Transverse colon (tissue), 4 donors: ENCODE measurements at regions not wholly inside any gene's neighbourhood (a gene's known extent, or its start where the extent isn't known, plus 50 kb on each side); places are given as distances from the start of the nearest gene placed in this dataset.

Experiments
- DNase-seq: peaks from one replicate; pipeline ENCODE4 v3.0.0-alpha.2; 2019
- H3K27ac ChIP-seq, 4 donors: fragments of 200-600 bp; sonication (generic); 2 replicates each; pipeline ENCODE4 v1.5.1; 2016 to 2018; ENCODE audit warnings: inconsistent platforms in 4 of 4
- H3K27me3 ChIP-seq: fragments of 200-600 bp; sonication (generic); 2 replicates; pipeline ENCODE4 v1.5.1; 2017; ENCODE audit warnings: inconsistent platforms
- H3K36me3 ChIP-seq, 4 donors: fragments of 200-600 bp; sonication (generic); 2 replicates each; pipeline ENCODE4 v1.5.1; 2017 to 2019; ENCODE audit warnings: inconsistent platforms in 4 of 4
- H3K4me1 ChIP-seq, 4 donors: fragments of 200-600 bp; sonication (generic); 2 replicates each; pipeline ENCODE4 v1.5.1; 2017 to 2020; ENCODE audit warnings: inconsistent platforms in 4 of 4
- H3K4me3 ChIP-seq, 4 donors: fragments of 200-600 bp; sonication (generic); 1 replicate in 1 of 4; 2 replicates in 3 of 4; pipeline versions ENCODE4 v1.5.1 to v1.6.1; 2017 to 2019; ENCODE audit warnings: inconsistent platforms in 4 of 4
- H3K9me3 ChIP-seq, 2 donors: fragments of 200-600 bp; sonication (generic); 2 replicates each; pipeline ENCODE4 v1.5.1; 2017 to 2019; ENCODE audit warnings: inconsistent platforms in 2 of 2
- CTCF ChIP-seq, 5 experiments: fragments of 200-600 bp in 3 of 5; fragments of 450-650 bp in 2 of 5; sonication (generic) in 3 of 5; IDR thresholded peaks; 1 replicate in 2 of 5; 2 replicates in 3 of 5; pipeline ENCODE4 v1.5.1; 2016 to 2017; ENCODE audit warnings: antibody characterized with exemption in 5 of 5, inconsistent platforms in 3 of 5, mild to moderate bottlenecking in 2 of 5, moderate library complexity in 1 of 5
- EP300 ChIP-seq: sonication (generic); formaldehyde crosslinking; IDR thresholded peaks from one replicate; pipeline ENCODE4 v1.6.1; 2017; ENCODE audit warnings: antibody characterized with exemption, low read depth
- POLR2A ChIP-seq: fragments of 450-650 bp; IDR thresholded peaks from one replicate; pipeline ENCODE4 v1.6.1; 2016; ENCODE audit warnings: antibody characterized with exemption, mild to moderate bottlenecking, moderate library complexity
- POLR2AphosphoS5 ChIP-seq, 3 donors: sonication (generic); formaldehyde crosslinking; IDR thresholded peaks; one replicate each; pipeline ENCODE4 v1.6.1; 2016; ENCODE audit warnings: antibody characterized with exemption in 3 of 3
- WGBS, 2 donors: methylation state at CpG; one replicate each; pipeline ENCODE4 v1.1.5; 2018; ENCODE audit warnings: low coverage in 1 of 2; 5-methylcytosine and 5-hydroxymethylcytosine counted together
- in situ Hi-C, 4 donors: fragments of 200-750 bp; cut with MboI; loops; one replicate each; pipeline versions ENCODE4 v1.15.0 to v1.15.1; 2017; ENCODE audit warnings: low sequenced_read_pairs in 3 of 4, low pct_ligation_motif_present in 1 of 4, low pct_unique_long_range_greater_than_20kb in 1 of 4
- intact Hi-C: fragments of 100-400 bp; cut with DNase I; formaldehyde crosslinking; loops from one replicate; pipeline ENCODE4 v1.15.1; 2023; ENCODE audit warnings: low total_unique reads

GRCh38 chr1:173304529-173305227 lies 97.5 kb upstream of the TNFSF4 start:
- Histone ChIP-seq H3K36me3 (no peaks in the 10 kb centered on the region), H3K4me3 (no peak overlapping the region), H3K4me1 (no peaks in the 10 kb centered on the region), H3K27ac (no peak overlapping the region), H3K9me3 (no peaks in the 10 kb centered on the region), H3K27me3 (no peaks in the 10 kb centered on the region)
- DNase-seq = no peak
- intact Hi-C loops = no loop called here
- TF ChIP-seq POLR2AphosphoS5 (IDR thresholded peaks at IDR 0.05) = no peak
- TF ChIP-seq EP300 = no peak
- TF ChIP-seq POLR2A = no peak
- no peak for TF ChIP-seq CTCF (IDR thresholded peaks at IDR 0.05)
- in situ Hi-C loops = no loop called here
- 50 to 54% methylated on average over 1 of the region's 1 CpG for WGBS, 2 donors

GRCh38 chr1:173307845-173308244 lies 100.7 kb upstream of the TNFSF4 start:
- 59 to 75% methylated on average over 1 of the region's 1 CpG for WGBS, 2 donors
- Histone ChIP-seq H3K4me1 (no peaks in the 10 kb centered on the region), H3K36me3 (peaks cover 0 to 4% (median 0%) of the 10 kb centered on the region in 4 donors), H3K4me3 (no peak overlapping the region), H3K9me3 (no peaks in the 10 kb centered on the region), H3K27ac (no peak overlapping the region), H3K27me3 (no peaks in the 10 kb centered on the region)
- no peak for DNase-seq
- in situ Hi-C loops (no loop called here), intact Hi-C loops (no loop called here)
- TF ChIP-seq CTCF (IDR thresholded peaks at IDR 0.05) = no peak
- TF ChIP-seq POLR2A = no peak
- TF ChIP-seq POLR2AphosphoS5 (IDR thresholded peaks at IDR 0.05) = no peak
- no peak for TF ChIP-seq EP300

- in situ Hi-C loops = no loop called here
- Histone ChIP-seq H3K27me3 (no peaks in the 10 kb centered on the region), H3K36me3 (peaks cover 0 to 4% (median 0%) of the 10 kb centered on the region in 4 donors), H3K4me3 (no peak overlapping the region), H3K9me3 (no peaks in the 10 kb centered on the region), H3K4me1 (no peaks in the 10 kb centered on the region), H3K27ac (no peak overlapping the region)
- WGBS, 2 donors = 88 to 93% methylated on average over 1 of the region's 1 CpG
- DNase-seq = no peak
- intact Hi-C loops = no loop called here
- TF ChIP-seq EP300 (no peak), POLR2A (no peak), POLR2AphosphoS5 (IDR thresholded peaks at IDR 0.05) (no peak), CTCF (IDR thresholded peaks at IDR 0.05) (no peak)
Observed at GRCh38 chr1:173314656-173315055, 107.5 kb upstream of the TNFSF4 start.

- TF ChIP-seq POLR2A (no peak), CTCF (IDR thresholded peaks at IDR 0.05) (no peak), POLR2AphosphoS5 (IDR thresholded peaks at IDR 0.05) (no peak), EP300 (no peak)
- intact Hi-C loops = no loop called here
- Histone ChIP-seq H3K9me3 (no peaks in the 10 kb centered on the region), H3K27ac (no peak overlapping the region), H3K4me3 (no peak overlapping the region), H3K4me1 (no peaks in the 10 kb centered on the region), H3K27me3 (no peaks in the 10 kb centered on the region), H3K36me3 (peaks cover 0 to 4% (median 0%) of the 10 kb centered on the region in 4 donors)
- DNase-seq = no peak
- WGBS, 2 donors = 60 to 64% methylated on average over 3 of the region's 3 CpGs
- in situ Hi-C loops = no loop called here
Observed at GRCh38 chr1:173315296-173315695, 108.2 kb upstream of the TNFSF4 start.
